CD4-positive, alpha-beta T cell treated with Interleukin-4 for 4 hours (primary cell): ENCODE measurements at regions not wholly inside any gene's neighbourhood (a gene's known extent, or its start where the extent isn't known, plus 50 kb on each side); places are given as distances from the start of the nearest gene placed in this dataset.

ENCODE experiments used
- DNase-seq: peaks from one replicate; pipeline ENCODE4 v3.0.0-alpha.2; 2020

DNA sequence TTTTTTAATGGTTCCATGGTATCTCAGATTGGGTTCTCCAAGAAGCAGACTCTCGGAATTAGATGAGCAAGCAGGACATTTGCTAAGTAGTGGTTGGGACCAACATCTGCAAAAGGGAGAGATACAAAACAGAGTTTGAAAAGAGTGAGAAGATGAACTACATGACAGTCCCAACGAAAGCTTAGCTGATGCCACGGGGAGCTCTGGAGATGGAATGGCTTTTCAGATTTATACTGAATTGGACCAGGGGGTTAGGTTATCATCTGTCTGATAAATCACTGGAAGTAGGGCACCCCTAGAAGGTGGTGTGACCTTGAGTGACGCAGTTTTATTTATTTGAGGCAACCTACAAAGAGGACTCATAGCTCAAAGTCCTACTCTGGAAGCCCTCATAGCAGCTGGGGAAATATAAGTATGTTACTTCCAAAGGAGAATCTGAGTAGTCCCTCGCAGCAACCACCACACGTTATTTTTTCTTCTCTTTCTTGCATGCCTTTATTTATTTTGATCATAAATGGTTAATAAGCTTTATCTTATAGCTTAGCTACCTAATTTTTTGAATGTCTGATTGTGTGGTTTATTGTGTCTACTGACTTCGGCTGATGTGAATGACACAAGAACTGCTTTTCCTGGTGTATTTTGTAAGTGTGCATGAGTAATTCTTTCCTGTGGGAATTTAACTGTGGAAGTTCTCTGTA is 815.4 kb downstream of the SQOR start:
- no peak for DNase-seq

DNA sequence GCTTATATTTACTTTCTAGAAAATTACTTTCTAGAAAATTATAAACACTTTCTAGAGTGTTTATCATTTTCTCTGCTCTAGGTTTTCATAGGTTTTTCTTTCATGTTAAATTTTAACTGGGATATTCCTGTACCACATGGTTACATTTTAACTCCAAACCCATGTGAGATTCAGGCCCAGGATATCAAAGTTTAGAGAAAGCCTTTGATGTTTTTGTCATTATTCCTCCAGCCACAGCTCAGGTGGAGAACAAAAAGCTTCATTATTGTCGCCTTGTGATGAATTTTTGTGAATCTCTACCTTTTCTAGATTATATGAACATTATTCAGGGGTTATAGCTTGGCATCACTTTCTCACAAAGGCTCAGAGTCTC is 816.0 kb downstream of the SQOR start:
- DNase-seq = no peak

DNA sequence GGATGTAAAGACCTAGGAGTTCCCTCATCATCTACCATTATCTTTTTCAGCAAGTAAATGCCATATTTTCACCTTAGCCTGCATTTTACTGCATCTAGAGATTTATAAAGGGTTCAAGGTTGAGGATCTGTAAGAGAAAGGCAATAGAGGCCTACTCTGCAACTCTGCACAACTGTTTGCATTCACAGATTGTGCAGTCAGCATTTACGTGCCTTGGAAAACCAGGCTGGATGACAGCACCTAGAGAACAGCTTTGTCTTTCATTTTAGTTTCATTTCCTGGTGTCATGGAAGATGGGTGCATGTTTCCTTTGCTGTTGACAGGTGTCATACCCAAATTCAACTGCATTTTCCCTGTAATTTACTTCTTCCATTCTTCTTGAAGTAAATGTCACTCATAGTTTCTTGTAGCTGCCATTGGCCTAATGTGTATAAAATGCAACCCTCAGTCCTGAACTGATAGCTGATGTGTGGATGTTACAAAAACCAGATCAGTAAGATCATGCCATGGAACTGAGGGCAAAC is 817.5 kb downstream of the SQOR start:
- DNase-seq = no peak

DNA sequence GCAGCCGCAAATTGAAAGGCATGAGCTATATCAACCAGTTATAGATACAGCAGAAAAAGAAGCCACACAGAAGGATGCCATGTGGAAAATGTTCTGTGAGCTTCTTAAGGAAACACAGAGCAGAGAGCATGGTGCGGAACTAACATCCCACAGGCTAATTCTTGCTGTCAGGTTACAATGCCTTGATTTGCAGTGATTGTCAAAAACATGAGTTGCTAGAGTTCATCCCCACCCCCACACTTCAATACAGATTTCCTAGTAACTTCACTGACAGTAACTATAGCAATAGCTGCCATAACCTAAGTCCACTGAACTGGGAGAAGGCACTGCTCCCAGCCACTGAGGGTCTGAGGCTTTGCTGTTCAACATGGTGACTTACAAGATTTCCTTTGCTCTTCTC is 821.6 kb downstream of the SQOR start:
- no peak for DNase-seq

DNA sequence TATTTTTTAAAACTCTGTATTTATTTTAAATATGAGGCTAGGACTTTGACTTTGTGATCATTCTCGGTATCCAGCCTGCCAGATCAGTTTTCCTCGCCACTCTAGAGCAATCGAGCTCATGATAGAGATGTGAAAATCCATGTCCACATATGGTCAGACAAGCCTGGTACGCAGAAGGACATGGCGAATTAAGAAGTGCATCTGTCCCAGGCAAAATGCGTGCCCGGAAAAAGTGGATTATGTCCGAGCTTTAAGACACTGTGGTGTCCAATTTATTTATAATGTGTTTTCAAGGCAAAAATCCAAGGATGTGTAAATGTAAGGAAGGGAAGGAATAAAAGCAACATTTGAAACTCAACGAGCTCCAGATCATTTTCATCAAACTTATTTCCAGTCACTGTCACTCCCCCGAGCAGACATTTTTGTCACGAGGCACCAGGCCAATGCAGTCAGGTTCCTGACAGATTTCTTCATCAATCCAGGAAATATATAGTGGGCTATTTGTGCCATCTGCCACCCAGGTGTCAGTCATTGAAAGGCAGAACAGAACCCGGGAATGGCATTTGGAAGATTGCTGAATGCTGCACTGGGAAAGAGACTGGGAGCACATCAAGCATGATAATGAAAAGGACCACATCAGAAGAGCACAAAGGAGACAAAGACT is 825.7 kb downstream of the SQOR start:
- DNase-seq = no peak

DNA sequence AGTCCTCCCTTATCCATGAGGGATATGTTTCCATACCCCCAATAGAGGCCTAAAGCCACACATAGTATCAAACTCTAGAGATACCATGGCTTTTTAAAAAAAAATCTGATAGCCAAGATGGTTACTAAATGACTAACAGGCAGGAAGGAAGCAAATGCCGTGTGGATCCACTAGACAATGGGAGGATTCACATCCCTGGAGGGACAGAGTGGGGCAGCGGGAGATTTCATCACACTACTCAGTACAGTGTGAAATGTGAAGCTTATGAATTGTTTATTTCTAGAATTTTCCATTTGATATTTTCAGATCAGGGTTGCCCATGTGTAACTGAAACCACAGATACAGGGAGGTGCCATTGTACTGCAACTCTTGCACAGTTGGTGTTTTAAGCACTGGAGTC is 826.6 kb downstream of the SQOR start:
- DNase-seq = no peak

DNA sequence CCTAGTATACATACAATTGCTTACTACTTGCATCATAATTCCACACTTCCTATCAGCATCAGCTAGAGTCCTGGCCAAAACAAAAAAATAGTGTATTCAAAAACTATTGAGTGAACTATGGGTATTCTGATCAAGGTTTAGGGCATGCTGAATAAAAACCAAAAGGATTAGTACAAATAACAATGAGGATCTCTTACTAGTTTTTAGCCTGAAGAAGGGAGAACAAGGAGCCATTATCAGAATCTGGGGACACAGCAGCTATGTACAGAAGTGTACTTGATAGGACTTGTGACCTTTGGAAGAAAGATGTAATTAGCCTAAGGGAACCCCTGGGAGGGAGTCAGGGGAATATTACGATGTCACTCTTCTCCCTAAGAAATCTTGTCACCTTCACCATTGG is 832.2 kb downstream of the SQOR start:
- no peak for DNase-seq

DNA sequence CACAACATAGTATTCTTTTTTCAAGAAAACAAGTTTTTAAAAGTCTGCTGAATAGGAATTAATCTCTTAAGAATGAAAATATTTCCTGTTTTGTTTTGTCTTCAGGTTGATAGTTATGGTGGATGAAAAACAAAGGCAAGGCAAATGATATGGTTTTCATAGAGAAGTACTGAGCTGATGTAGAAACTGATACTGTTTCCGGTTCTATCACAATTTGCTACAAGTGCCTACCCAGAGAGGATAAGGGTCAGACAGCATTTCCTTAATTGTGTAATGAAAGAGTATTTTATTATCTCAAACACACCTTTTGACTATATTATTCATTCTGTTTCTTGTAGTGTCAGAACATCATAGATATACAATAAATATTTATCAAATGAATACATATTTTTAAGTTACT is 836.3 kb downstream of the SQOR start:
- DNase-seq = no peak

DNA sequence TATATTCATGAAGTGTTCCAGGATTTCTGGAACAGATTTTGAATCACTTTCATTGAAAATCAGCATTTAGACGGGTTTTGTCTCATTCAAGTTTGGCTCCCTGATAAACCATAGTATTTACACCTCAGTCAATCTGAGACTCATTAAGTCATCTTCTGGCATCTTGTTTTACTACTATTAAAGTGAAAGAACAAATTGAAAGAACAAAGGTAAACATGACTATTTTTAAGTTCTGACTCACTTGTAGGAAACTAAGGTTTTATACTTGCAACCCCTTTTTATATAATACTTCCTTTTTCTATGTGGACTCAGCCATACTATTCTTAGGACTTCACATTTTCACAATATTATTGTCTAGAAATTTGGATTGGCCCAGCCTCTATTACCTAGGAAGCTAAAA is 854.4 kb downstream of the SQOR start:
- DNase-seq = no peak

DNA sequence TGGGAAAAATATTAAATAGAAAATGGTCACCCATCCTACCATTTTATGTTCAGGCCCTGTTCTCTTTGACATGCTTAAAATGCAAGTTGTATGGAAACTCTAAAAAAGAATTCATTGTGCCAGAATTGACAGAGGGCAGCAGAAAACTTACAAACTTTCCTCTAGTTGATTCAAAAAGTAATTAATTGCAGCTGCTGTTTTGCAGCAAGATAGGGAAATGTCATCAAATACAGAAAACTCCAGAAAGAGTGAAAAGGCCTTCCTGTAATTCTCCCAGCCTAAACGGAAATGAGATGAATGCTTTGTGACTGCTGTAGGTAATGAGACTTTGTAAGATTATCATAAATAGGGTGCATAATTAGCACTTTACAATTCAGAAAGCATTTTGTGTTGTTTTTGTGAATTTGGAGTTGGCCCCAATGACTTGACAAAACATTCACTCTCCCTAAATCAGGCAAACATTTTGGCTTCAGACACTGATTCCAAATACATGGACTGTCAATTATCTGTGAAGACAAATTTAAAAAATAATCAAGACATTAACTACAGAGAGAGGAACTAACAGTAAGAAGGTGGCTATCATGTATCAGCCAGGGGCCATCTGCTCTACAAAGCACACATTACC is 861.8 kb downstream of the SQOR start:
- no peak for DNase-seq

DNA sequence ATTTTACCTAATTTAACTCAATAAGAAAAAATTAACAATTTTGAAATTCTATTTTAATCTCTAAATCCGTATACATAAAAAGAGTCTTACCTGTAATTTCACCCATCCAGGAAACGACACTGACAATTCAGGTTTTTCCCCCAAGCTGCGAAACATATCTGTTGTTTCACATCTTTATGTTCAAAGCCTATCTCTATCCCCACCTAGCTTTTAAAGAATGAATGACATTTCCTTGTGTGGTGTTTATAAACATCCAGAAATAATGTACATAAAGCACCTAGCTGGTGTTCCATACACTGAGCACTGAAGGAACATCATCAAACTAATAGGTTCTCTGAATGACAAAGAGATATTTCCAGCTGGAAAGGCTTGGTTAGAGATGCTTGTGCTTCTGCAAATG is 867.8 kb downstream of the SQOR start:
- no peak for DNase-seq

DNA sequence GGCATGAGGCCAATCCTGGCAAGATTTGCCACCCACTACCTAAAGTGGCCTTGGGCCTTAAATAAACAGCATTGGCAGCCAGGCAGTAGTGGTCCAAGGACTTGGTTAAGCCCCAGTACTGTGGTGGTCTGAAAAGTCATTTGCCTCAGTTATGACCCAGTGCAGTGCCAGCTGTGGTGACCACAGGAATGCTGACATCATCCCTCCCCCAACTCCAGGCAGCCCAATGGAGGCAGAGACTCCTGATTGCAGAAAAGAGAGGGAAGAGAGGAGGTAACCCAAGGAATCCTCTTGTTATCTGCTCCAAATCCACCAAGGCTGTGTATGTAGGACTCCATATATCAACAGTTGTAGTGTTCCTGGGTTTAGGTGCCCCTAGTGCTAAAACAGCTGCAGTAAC is 883.6 kb downstream of the SQOR start:
- no peak for DNase-seq

DNA sequence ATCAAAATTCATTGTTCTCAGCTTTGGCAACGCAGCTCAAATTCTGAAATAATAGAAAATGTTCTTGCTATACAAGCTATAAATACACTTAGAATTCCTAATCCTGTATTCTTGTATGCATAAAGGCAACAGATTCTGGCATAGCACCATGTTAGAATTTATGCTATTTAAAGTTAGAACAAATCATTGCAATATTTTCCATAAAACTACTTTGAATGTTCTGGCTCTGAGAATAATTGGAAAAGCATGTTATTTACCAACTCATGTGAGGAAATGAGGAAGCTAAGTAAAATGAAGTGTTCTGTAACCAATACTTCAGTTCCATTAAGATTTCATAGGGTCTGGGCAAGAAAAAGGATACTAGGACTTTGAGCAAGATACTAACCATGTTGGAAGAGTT is 888.9 kb downstream of the SQOR start:
- no peak for DNase-seq

DNA sequence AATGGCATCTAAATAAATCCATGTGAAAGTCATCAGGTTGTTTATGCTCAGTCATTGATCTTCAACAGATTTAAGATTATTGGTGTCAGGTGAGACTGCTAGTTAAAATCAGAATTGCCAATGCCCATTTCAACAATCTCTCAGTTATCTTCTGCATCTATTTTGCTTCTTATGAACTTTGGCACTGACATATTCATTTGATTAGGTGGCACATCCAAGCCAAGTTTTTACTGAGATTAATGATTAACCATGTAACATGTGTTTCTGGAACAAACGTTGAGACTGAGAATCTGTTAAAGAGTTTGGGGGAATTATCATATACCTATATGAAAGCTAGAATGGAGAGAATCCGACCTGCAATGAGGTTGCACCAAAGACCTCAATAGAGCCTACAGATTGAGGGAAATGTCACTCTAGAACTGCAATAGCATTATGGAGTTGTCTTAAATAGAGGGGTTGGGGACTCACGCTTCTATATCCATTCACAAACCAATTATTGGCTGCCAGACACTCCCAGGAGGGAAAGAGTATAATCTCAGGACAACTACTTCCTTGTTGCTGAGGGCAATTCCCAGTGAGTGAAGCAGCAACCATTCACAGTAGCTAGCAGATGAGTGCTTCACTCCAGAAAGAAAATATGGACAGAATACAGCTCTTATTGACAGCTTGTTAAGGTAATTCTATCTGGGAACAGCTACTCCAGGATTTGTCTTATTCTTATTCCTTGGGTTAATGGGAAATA is 891.3 kb downstream of the SQOR start:
- no peak for DNase-seq

DNA sequence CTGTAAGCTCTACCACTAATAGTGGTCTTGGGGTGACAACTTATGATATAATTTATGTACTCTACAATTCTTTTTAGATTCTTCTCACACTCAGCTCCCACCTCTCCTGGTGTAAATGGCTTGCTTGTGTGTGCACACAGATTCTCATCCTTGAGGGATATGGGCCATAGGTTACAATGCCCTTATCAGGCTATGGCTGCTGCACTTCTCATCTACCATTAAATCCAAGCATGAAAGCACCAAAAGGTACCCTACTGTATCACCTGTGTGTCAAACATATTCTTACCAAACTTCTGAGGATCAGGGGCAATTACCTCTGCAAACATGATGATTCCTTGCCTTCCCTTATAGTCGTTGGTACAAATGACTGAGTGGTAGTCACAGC is 891.9 kb downstream of the SQOR start:
- DNase-seq = no peak

DNA sequence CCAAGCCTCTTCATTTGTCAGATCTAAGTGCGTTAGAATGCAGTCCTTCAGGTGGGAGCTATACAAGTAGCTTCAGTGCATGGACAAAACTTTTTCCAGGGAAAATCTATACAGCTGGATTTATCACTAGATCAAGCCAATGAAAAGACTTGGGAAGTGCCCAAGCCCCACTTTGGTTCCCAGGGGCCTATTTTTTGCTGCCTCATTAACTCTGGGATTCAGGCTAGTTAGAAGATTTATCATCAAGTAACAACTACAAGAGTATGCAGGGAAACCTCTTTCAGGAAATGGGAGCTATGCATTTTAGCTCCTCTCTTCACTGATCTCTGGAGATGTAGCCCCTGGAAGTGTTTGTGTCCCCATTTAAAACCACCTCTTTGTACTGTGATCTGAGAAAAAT is 908.8 kb downstream of the SQOR start:
- no peak for DNase-seq

DNA sequence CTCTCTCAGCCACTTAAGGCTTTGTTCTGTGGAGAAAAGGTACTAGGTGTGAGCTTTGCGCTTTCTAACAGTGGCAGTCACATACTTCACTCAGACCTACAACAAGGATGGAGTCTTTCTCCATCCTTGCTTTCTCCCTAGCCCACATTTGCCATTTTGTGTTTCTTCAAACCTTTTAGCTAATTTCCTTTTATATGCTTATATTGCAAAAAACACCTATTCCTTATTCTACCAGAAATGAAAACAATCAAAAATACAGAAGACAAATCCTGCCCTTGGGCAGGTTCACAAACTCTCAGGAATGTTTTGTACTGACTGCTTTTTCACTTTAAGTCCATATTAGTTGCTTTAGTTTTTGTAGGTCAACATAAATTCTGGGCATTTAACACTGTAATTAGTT is 914.2 kb downstream of the SQOR start:
- DNase-seq = no peak

DNA sequence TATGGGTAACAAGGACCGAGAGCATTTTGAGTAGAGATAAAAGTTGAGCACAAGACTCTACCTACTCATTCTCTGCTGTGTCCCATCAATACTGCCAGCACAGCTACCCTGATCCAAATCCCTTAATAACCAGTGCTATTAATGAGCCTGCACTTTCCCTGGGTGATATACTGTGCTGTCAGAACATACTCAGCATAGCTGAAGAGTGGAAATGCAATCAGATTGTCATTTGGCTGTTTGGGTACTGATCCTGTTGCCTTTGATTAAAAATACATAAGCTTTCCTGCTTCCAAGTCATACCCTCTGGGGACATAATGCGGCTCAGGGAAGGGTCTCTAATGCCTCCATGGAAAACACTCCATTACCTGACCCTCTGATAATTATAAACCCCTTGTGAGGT is 917.5 kb downstream of the SQOR start:
- DNase-seq = no peak

DNA sequence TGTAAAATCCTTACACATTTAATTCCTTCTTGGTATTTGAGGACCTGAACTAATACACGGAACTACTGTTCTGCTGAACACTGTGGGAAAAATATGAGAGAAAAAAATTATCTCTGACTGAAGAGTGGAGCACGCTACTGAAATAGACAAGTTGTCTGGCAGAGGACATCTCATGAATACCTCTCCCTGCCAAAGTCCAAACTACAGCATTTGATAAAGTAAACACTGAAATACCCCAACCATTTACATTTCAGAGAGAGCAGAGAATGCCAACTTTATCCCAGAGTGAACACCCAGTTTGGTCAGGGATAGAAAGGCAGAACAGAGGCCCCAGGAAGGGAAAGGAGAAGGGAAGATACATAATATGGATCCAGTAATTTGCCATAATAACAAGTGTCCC is 920.7 kb downstream of the SQOR start:
- no peak for DNase-seq

DNA sequence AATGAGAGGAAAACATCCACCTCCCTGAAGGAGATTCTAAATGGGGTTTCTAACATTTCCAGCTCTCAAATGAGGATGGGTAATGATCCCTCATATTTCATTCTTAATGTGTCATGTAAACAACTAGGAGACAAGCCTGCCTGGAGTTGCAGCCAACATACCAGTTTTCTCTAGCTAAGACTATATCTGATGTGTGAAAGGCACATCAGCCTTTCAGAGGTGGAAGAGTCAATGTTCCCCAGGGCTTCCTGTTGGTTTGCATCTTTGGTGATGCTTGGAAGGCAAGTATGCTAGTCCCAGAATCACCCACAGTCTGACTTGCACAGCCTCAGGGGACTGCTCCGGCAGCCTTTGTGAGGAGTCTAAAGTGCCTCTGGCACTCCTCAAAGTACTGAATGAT is 921.2 kb downstream of the SQOR start:
- DNase-seq = no peak

DNA sequence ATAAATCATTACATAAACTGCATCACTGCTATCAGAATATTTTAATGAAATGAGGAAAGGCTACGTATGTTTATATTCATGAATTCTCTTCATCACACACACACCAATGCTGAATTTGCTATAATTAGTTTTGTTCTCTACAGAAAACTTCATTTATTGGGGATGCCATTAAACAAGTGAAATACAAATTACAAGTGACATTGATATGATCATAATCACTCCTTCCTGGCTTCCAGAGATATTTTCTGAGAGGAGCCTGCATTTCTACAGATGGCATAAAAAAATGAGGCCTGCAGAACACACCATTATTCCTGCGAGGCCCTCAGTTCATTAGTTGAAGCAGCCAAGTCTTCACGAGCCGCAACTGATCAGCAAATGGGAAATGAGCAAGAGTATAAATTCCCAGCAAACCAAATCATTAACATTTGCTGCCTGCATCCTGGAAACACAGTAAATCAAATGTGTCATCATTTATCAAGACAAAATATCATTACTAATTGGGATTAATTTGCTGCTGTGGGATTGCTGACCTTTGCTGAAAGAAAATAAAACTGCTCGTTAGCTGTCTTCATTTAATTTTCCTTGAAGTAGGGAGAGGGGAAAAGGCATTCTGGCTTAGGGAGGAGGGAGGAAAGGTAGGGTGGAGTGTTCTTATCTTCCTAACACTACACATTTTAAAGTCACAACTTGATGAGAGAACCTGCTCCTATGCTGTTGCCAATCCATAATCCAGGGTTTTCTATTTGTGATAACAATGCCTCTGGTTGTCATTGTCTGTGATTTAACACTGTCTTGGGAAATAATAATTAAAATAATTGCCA is 921.9 kb downstream of the SQOR start:
- DNase-seq = no peak

DNA sequence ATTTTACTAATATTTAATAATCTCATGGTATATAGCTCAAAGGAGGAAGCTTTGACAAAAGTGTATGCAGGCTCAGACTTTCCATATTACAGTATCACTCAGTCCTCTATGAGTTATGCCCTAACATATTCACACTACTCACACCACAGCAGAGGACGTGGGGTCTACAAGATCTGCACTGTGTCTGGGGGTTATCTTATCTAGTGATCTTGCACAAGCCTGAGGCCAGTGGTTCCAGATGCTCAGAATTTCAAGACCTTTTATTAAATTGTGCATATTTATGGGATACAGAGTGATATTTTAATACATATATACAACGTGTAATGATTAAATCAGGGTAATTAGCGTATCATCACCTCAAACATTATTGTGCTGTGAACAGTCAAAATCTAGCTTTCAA is 933.1 kb downstream of the SQOR start:
- no peak for DNase-seq

DNA sequence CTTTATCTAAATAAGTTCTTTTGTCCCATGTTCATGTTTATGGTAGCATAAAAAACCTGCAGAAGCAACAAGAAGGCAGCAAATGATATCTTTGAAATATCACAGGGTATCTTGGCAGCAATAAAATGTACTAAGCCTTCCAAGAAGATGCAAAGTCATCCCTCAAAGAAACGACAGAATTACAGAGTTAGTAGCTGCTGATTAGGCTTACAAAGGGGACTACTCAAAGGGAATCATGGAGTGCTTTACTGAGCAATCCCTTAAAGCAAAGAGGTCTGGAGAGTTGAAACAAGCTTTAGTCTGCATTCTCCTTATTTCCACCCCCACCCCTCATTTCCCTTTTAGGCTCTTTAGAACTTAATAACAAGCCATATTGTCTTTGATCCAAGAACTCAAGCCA is 935.0 kb downstream of the SQOR start:
- DNase-seq = no peak
